H1 (cell line): ENCODE measurements at regions not wholly inside any gene's neighbourhood (a gene's known extent, or its start where the extent isn't known, plus 50 kb on each side); places are given as distances from the start of the nearest gene placed in this dataset.

Experiments
- BCL11A ChIP-seq, 2 experiments: IDR thresholded peaks; one replicate each; pipeline ENCODE4 v1.6.1; 2011; ENCODE audit warnings: low read depth in 2 of 2, low read length in 2 of 2, mild to moderate bottlenecking in 2 of 2
- CBX5 ChIP-seq: fragments of 300-800, 300-1000 bp; sonication (generic); IDR thresholded peaks from 2 replicates; pipeline ENCODE4 v1.7.1; 2016; ENCODE audit warnings: antibody characterized with exemption, low read length, low read depth
- CEBPB ChIP-seq: IDR thresholded peaks from 2 replicates; pipeline ENCODE4 v1.6.1; 2012; ENCODE audit warnings: low read depth, low read length
- KDM1A ChIP-seq: fragments of 200-600, 300-600 bp; sonication (generic); IDR thresholded peaks from 2 replicates; pipeline ENCODE4 v1.7.1; 2016; ENCODE audit warnings: mild to moderate bottlenecking, low read length, borderline replicate concordance
- RAD21 ChIP-seq, 2 experiments: IDR thresholded peaks in 1 of 2; conservative IDR thresholded peaks in 1 of 2; 2 replicates each; pipeline ENCODE4 v1.6.1; 2011; ENCODE audit warnings: low read depth in 2 of 2, low read length in 2 of 2, improper control_type of control experiment in 1 of 2, inconsistent platforms in 1 of 2, mild to moderate bottlenecking in 1 of 2, moderate library complexity in 1 of 2
- SIX5 ChIP-seq: IDR thresholded peaks from 2 replicates; pipeline ENCODE4 v1.6.1; 2011; ENCODE audit warnings: mild to moderate bottlenecking, low read depth, low read length

DNA sequence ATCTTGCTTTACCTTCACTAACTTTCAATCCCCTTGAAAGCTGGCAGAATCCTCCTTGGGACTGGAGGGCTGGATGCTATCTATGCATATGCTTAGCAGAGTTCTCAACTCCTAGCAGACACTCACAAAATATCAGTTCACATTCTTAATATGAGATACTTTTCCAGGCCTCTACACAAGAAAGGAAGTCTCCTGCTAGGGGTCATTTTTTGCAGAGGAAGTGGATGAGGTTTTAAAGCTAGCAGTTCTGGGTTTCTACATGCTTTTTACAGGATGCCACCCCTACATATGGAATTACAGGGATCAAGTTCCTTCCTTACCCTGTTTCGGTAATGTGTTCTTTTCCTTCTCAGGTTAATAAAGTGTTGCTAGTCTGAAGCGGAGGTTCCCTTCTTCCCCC is 206.3 kb upstream of the TP63 start (continued):
- TF ChIP-seq CEBPB, result no peak
- TF ChIP-seq CBX5, result no peak
- no peak for TF ChIP-seq BCL11A (IDR thresholded peaks at IDR 0.05; ENCODE audit: low read depth in 2 of 2, low read length in 2 of 2)
- no peak for TF ChIP-seq RAD21 (IDR thresholded peaks at IDR 0.05 in 1 of 2, conservative IDR thresholded peaks at IDR 0.05 in 1 of 2; ENCODE audit: low read depth in 2 of 2, low read length in 2 of 2)
- no peak for TF ChIP-seq KDM1A
- TF ChIP-seq SIX5, result no peak
